IPS DF 4.7 (cell line): ENCODE measurements at regions not wholly inside any gene's neighbourhood (a gene's known extent, or its start where the extent isn't known, plus 50 kb on each side); places are given as distances from the start of the nearest gene placed in this dataset.
"Not testable (repeated sequence)": the region's sequence is repeated elsewhere in the genome, so short reads cannot be mapped to it uniquely, and the experiment has no call there.

ENCODE experiments used
- DNase-seq: peaks from one replicate; pipeline ENCODE4 v3.0.0-alpha.2; 2013; ENCODE audit warnings: low spot score; ENCODE audit errors: extremely low read depth

DNA sequence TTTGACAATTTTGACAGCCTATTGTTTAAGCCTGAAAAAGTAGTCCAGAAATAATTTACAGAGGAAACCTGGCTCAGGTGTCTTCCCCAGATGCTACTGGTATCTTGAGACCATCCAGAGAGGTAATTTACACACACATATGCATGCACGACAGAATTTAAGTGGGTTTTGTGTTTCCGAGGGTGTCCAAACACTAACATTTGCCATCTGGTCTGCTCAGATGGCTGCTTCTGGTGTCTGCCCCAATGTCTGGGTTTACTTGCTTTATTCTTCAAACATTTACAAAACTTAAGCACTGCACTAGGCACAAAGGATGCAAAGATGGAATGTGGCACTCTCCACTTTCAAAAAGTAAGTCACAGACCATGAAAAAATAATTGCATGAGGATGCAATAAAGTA lies 226.6 kb upstream of the EGLN3 start:
- no peak for DNase-seq

DNA sequence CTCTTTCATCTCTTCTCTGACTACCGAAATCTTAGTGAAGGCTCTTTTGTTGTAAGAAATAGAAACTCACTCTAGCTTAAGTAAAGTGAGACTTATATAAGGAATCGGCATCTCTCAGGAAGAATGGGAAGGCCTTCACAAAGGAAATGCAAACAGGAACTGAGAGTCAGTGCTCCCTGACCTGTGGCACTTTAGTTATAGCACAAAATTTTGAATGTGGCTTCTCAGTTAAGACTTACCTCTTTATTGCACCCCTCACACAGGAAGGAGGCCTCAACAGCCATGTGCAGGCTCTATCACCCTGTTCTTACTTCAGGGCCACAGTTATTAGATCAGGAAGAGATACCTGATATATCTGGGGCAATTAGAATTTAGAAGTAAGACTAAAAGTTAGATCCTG lies 224.7 kb upstream of the EGLN3 start:
- no peak for DNase-seq

DNA sequence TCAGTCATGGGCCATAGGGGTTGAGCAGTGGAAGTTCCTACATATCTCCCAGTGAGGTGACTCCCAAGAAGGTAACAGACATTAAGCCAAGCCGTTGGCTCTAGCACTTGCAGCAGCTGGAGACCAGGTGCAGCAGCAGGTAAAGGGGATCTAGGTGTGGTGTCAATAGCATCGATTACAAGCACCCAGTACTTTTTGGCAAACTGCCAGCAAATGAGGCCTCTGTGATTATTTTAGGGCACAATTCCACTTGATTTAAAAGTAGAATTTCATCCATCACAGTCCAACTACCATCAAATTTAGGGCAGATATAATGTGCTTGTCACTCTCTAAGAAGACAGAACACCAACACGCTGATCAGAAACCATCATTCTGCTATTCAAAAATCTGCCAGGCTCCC lies 224.1 kb upstream of the EGLN3 start:
- no peak for DNase-seq

DNA sequence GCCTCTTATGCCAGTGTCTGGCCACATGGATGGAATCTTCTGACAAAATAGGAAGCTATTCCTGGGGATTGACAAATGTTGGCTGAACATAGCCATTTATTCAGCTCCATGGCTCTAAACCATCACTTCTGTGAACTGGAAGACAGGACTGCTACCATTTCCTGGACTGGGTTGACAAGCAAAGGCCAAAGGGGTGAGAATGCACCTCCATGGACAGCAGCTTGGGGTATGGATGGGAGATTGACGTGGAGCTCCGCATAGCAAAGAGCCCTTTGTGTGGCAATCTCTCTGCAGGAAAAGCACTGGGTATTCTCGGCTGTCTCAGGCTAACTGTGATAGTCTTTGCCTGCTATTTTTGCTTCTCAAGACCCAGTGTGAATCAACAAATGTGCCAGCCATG lies 223.0 kb upstream of the EGLN3 start:
- no peak for DNase-seq

DNA sequence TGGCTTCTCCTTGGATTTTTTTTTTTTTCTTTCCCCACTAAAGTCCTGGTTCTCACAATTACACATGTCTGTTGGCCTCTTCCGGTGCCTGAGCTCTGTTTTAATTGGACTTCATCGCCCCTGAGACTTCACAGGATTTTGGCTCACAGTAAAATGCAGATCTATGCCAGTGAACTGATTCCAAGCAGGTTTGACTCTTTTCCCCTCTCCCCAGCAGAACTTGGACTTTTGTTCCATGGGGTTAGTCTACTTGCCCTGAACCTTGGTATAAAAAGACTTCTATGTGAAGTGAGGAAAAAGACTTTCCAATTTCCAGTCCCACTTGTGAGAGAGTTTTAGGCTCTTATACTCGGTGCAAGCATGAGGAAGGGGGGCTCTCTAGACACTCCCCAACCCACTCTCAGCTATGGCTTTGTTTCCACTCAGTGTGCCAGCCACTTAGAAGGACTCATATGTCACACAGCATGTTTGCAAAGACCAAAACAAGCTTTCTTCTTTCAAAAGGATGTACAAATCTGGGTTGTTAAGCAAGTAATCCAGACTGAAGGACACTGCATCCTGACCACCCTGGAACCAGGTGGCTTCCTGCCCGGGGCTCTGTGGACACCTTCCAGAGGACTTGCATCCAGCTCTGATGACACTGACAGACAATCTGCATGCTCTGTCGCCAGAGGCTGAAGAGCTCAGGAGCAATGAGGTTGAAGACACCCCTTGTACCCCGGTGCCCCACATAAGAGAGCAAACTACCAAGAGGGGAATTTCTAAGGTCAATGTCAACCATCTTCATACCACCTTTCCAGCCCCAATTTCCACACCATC lies 221.9 kb upstream of the EGLN3 start:
- DNase-seq, result no peak

DNA sequence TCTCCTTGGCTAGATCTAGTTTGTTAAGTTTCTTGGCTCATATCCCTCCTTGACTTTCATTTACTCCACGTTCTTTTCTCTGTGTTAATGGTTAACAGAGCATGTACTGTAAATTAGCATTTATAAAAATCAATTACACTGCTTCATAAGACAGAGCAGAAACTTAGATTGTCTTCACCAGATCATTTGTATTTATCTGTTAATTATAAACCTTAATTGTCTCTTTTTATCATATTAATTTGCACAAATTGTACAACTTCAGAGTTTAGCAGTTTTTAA lies 221.2 kb upstream of the EGLN3 start:
- no peak for DNase-seq

DNA sequence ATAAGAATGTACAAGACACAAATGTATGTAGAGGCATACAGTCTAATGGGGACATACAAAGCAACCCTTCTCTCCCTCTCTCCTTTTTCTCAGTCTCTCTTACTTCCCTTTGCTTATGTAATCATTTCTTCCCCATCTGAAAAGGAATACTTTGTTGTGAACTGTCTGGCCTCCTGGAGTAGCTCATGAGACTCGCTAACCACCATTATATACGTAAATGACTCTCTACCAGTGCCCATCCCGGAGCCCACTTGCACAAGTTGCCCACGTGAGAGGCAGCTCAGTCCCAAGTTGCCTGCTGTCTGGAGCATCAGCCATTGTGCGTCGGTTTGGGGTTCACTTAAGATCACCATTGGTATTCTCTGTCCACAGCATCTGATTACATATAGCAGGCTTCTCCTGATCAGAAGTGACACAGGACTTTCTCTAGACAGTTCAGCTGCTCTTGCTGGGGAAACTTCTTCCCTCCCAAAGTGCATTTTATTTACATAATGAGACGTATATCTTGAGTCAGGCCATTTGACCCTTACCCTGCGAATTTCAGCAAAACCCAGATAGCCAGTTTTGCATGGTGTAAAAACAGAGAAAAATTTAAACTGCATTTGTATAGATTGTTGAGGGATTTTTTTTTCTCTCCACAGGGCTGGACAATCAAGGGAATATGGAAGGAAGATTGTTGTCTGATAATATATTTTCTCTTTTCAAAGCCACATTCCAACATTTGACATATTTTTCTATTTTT lies 220.7 kb upstream of the EGLN3 start:
- DNase-seq, result no peak

DNA sequence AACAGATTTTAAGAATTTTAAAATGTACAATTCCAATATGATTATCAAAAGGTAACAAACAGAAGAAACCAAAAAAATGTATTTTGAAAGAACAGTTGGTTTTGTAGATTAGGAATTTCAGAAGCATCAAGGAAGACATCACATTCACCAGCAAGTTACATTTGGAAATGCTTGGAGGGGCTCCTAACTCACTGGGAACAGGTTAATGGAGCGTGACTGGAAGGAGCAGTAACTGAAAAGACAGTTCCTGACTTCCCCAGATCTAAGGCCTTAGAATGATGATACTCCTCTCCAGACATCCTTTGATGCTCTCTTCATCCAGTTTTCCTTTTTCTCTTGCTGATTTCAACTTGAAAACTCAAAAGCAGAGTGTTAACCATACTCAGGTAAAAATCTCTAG lies 220.0 kb upstream of the EGLN3 start:
- no peak for DNase-seq

DNA sequence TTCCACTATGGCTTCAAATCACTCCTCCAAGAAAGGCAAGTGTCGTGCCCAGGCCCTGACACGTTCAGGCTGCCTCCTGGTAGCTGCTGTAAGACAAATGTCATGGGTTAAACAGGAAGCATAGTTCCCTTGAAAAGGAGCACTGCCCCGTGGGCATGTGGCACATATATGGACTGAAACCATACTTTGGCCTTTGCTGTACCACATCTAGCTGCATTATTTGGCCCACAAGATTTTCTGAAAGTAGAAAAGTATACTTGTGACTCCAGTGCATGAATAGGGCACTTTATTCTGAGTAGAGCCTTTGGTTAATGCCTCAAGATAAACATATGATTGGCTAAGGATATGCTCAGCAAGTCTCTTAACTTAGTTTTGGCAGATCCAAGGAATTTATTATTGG lies 218.7 kb upstream of the EGLN3 start:
- no peak for DNase-seq

DNA sequence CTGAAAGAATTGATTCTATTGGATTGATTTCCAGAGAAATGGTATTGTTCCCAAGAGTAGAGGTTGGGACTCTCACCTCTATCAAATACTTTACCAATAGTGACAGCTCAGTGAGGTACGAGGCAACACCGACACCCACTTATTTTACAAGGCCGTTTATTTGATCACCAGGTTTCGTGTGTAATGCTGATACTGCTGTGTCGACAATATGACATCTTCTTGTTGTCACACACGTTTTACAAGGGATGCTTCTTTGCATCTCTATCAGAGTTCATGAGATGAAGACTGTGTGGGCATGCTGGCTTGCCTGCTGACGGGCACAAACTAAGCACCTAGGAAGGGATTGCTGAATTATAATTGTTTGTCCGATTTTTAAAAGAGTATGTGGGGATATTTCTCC lies 217.8 kb upstream of the EGLN3 start:
- no peak for DNase-seq

DNA sequence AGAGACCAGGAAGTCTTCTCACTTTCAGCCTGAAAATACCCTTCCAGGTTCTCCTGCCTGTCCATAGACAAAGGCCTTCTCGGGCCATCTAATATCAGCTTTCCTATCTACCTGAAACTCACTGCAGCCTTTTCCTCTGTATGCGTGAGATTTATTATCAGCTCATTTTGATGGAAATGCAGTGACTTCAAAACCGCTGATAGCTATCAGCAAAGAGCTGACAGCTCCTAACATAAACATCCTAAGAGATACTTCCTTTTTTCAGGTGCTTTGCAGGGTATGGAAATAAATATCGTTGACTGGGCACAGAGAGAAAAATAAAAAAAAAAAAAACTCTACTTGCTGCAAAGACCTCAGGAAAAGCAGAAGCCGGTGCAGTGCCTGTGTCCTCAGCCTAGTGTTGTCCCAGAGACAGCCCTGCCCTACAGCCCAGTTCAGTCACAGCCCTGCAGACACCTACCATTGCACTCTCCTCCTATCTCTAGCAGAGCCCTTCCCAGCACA lies 215.0 kb upstream of the EGLN3 start:
- DNase-seq, result no peak

DNA sequence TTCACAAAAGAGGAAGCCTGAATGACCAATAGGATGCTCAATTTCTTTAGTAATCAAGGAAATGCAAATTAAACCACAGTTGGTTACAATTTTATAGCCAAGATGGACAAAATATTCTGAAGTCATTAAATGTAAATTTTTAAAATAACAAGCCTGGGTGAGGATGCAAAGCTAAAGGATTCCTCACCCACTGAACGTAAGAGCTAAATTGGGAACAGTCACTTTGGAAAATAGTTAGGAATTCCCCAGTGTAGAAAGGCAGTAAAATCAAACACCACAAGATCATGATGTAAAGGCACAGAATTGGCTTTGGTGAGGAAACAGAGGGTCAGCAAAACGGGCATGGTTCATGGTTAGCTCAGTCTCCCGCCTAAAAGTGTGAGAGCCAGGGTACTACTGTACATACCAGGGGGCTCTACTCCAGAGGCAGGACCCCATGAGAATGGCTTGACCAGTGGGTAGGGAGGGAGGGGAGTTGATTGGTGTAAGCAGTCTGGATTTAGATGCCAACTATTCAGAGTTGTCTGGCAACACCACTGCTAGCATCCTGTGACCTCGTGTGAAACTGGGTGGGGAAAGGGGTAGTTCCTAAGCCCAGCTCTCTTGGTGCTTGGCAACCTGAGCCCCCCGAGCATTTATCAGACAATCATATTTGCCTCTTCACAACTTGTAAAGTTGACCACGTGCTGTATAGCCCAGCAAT lies 213.4 kb upstream of the EGLN3 start:
- DNase-seq, result no peak

DNA sequence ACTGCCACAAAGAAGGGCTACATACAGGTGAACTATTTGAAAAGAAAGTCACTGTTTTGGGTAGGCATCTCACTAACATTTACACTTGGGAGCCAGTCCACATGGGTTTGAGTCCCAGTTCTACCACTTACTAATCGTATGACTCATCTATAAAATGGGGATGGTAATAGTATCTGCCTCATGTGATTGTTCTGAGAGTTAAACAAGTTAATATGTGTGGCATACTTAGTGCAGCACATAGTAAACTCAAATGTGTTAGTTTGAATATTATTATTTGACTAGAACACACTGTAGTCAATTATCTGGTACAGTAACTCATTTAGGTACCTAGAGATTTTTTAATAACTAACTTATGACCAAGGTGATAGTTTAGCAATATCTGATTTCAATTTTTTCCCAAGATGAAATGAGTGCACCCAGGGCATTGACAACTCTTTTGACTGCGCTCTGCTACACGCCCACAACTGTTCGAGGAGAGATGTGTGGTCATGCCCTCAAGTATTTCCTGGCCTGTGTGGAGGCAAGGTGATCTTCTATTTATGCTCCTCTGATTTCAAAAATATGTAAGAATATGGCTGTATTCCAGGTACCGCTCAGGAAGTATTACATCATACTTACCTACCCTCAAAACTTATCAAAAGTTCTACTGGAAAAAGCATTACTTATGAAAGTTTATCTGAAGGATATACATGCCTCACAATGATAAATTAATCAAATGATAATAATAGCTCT lies 210.6 kb upstream of the EGLN3 start:
- DNase-seq, result no peak

DNA sequence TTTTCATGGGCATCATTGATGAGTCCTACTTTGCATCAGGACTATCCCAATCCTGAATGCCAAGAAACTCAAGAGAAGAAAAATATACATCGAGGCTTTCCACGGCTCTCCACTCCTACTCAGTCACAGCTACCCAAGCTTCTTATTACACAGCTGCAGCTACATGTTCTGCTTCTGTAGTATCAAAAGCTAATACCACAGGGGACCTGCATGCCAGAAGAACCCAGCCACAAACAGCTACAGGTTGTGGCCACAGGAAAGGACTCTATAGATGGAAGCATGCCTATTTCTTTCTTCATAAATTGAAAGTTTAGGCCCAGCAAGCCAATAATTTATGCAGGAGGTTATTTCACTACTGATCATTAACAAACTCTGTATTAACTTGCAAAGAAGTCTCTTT lies 209.7 kb upstream of the EGLN3 start:
- no peak for DNase-seq

DNA sequence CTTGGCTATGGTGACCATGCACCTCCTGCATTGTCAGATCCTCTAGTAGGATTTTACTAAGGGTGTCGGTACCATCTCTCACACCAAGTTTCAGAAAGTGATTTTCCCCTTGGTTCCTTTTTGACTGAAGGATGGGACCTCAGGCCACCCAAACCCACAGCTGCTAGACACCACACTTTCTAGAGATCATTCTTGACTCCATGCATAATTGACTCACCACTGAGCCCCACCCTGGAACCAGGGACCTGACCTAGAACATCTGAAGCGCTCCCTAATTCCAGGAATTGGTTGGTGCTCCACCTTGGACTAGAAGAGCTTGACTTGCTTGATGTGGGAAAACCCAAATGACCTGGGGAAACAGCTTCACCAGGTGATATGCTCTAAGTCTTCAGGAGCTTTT lies 206.8 kb upstream of the EGLN3 start:
- DNase-seq, result no peak

DNA sequence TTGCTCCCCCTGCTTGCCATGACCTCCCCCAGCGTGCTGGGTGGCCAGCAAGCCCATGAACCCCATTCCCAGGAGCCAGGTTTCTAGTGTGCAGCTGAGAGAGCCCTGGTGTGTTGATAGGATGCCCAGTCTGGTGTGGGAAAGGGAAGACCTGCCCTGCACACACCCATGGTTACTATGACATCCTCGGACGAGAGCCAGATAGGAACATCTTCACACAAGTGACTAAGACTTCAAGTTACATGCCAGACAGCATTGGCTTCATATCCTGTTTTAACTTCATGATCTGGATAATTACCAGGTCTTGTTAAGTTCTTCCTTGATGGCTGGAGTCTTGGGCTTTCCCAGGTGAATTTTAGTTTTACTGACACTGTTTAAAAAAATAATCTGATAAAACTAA lies 196.6 kb upstream of the EGLN3 start:
- DNase-seq, result no peak

DNA sequence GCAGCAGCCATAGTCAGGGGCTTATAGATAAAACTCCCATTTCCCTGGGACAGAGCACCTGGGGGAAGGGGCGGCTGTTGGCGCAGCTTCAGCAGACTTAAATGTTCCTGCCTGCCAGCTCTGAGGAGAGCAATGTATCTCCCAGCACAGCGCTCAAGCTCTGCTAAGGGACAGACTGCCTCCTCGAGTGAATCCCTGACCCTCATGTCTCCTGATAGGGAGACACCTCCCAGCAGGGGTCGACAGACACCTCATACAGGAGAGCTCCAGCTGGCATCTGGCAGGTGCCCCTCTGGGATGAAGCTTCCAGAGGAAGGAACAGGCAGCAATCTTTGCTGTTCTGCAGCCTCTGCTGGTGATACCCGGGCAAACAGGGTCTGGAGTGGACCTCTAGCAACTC lies 189.3 kb upstream of the EGLN3 start:
- not testable (repeated sequence) for DNase-seq

DNA sequence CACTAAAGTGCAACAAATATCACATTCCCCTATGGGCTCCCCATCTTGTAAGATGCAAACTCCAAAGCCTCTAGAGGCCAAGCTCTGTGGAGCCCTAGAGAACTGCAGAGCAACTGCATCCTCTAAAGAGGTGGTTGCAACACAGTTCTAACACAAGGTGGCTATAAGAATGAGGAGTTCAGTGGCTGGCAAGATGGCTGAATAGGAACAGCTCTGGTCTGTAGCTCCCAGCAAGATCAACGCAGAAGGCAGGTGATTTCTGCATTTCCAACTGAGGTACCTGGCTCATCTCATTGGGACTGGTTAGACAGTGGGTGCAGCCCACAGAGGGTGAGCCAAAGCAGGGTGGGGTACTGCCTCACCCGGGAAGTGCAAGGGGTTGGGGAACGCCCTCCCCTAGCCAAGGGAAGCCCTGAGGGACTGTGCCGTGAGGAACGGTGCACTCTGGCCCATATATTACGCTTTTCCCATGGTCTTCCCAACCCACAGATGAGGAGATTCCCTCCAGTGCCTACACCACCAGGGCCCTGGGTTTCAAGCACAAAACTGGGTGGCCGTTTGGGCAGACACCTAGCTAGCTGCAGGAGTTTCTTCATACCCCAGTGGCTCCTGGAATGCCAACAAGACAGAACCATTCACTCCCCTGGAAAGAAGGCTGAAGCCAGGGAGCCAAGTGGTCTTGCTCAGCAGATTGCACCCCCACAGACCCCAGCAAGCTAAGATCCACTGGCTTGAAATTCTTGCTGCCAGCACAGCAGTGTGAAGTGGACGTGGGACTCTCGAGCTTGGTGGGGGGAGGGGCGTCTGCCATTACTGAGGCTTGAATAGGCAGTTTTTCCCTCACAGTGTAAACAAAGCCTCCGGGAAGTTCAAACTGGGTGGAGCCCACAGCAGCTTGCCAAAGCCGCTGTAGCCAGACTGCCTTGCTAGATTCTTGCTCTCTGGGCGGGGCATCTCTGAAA lies 188.6 kb upstream of the EGLN3 start:
- DNase-seq, result not testable (repeated sequence)

DNA sequence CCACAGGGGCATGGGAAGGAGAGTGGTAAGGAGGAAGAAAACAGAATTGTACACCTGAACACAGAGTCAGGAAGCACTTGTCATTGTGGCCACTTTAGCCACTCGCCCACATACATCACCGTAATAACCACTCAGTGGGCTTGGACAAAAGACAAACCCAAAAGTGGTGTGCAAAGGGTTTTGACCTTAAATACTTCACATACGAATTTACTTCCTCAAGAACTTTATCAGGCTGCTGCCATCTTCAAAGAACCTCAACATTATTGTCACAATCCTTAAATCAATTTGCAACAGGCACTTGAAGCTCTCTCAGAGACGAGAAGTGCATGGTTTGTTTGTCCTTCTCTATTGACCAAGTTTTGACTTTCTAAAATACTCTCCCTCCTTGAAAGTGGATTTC lies 187.3 kb upstream of the EGLN3 start:
- no peak for DNase-seq

DNA sequence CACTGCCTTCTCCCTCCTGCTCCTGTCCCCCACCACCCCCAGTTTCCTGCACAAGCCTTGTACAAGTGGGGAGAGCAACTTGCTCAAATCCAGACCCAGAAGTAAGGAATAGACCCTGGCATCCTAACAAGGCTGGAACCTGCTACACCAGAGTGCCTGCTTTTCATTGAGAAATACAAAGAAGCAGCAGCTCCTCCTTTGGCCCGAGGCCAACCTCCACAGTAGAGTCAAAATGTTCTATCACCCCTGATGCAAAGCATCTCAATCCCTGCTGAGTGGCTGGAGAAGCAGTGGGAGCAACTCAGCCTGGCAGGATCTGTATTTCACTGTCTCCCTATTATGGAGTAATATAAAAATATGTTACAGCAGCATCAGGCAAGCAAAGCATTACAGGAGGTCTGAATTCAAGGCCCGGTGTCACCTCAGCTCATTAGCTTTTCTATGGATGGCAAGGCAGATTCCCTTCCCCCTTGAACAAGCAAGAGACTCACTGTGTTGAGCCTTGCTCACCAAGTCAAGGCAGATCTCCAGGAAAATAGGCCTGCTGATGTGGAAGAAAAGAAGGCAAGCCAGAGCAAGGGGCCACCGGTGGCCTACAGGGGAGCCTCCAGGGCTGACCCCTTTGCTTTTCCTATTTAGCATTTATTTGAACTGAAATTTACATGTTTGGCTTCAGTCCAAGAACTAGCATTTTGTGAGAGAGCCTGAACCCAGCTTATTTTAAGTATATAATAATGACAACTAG lies 186.3 kb upstream of the EGLN3 start:
- no peak for DNase-seq
